Kasumi-1 (cell line): ENCODE measurements at regions not wholly inside any gene's neighbourhood (a gene's known extent, or its start where the extent isn't known, plus 50 kb on each side); places are given as distances from the start of the nearest gene placed in this dataset.

ENCODE experiments used
- DNase-seq, 2 experiments: peaks; one replicate each; lab custom pipeline; 2025; lab: John Stamatoyannopoulos, UW

- no peak for DNase-seq
Observed at GRCh38 chr9:7983490-7983889, 183.9 kb upstream of the DMAC1 start.

- DNase-seq, result peak in 1 of 2 experiments; percentile 0
Observed at GRCh38 chr9:7982907-7983306, 183.3 kb upstream of the DMAC1 start.

GRCh38 chr9:7980691-7981289 lies 181.2 kb upstream of the DMAC1 start:
- no peak for DNase-seq

GRCh38 chr9:7980041-7980440 lies 180.5 kb upstream of the DMAC1 start:
- DNase-seq, result no peak

GRCh38 chr9:7979611-7980010 lies 180.0 kb upstream of the DMAC1 start:
- DNase-seq, result no peak

GRCh38 chr9:7977586-7977985 lies 178.0 kb upstream of the DMAC1 start:
- DNase-seq, result no peak

GRCh38 chr9:7976856-7977255 lies 177.3 kb upstream of the DMAC1 start:
- DNase-seq, result no peak

GRCh38 chr9:7976167-7976755 lies 176.7 kb upstream of the DMAC1 start:
- peak; percentile 82 to 88 for DNase-seq

GRCh38 chr9:7975336-7975735 lies 175.8 kb upstream of the DMAC1 start:
- DNase-seq, result no peak

GRCh38 chr9:7974335-7974960 lies 174.9 kb upstream of the DMAC1 start:
- DNase-seq, result peak in 1 of 2 experiments; percentile 14

- DNase-seq, result no peak
Observed at GRCh38 chr9:7973123-7973522, 173.5 kb upstream of the DMAC1 start.

GRCh38 chr9:7970681-7971330 lies 171.2 kb upstream of the DMAC1 start:
- no peak for DNase-seq

GRCh38 chr9:7968687-7969086 lies 169.1 kb upstream of the DMAC1 start:
- no peak for DNase-seq

GRCh38 chr9:7967851-7968250 lies 168.3 kb upstream of the DMAC1 start:
- no peak for DNase-seq

- DNase-seq, result no peak
Observed at GRCh38 chr9:7967093-7967827, 167.7 kb upstream of the DMAC1 start.

- no peak for DNase-seq
Observed at GRCh38 chr9:7965063-7965462, 165.5 kb upstream of the DMAC1 start.

- no peak for DNase-seq
Observed at GRCh38 chr9:7963026-7963425, 163.4 kb upstream of the DMAC1 start.

GRCh38 chr9:7961076-7961475 lies 161.5 kb upstream of the DMAC1 start:
- DNase-seq, result no peak

- no peak for DNase-seq
Observed at GRCh38 chr9:7960320-7961050, 160.9 kb upstream of the DMAC1 start.

- DNase-seq, result no peak
Observed at GRCh38 chr9:7957803-7958202, 158.2 kb upstream of the DMAC1 start.

- DNase-seq, result no peak
Observed at GRCh38 chr9:7947577-7947976, 148.0 kb upstream of the DMAC1 start.

GRCh38 chr9:7946458-7946857 lies 146.9 kb upstream of the DMAC1 start:
- DNase-seq, result no peak
